Endothelial cell of umbilical vein (primary cell): ENCODE measurements at regions not wholly inside any gene's neighbourhood (a gene's known extent, or its start where the extent isn't known, plus 50 kb on each side); places are given as distances from the start of the nearest gene placed in this dataset.

Experiments used
- JUN ChIP-seq: IDR thresholded peaks from 2 replicates; pipeline ENCODE4 v1.6.1; 2011; ENCODE audit warnings: borderline replicate concordance, low read depth; ENCODE audit not compliant: insufficient read length, insufficient read depth
- POLR2A ChIP-seq: IDR thresholded peaks from 2 replicates; pipeline ENCODE4 v1.6.1; 2012; ENCODE audit warnings: low read depth, mild to moderate bottlenecking, control low read depth, low read length
- TF ChIP-seq, protein P1 (sequence below), 2 donors: IDR thresholded peaks; 1 replicate in 1 of 2; 2 replicates in 1 of 2; pipeline ENCODE4 v1.5.1; 2011; ENCODE audit warnings: low read length in 2 of 2, mild to moderate bottlenecking in 2 of 2, moderate library complexity in 2 of 2, control low read depth in 1 of 2, inconsistent platforms in 1 of 2, low read depth in 1 of 2; ENCODE audit not compliant: insufficient read depth in 1 of 2; ENCODE audit errors: extremely low read depth in 1 of 2

DNA sequence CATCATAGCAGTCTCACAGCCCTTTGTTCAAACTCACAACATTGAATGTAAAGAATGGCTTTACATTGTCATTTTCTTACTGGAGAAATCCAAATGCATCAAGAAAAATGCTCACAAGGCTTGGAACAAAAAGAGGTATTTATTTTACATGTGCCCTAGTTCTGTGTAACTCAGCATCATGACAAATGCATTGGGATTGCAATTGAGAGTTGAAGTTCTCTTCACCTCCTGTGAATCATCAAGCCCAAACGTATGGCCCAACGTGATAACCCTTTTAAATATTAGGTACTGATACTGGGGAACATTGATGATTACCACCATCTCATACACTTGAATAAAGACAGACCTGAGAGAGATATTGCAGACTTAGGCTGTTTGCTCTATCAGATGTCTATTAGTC, 61.6 kb downstream of the GASK1B start:
- TF ChIP-seq POLR2A (no peak), JUN (no peak)
- TF ChIP-seq, protein P1, sequence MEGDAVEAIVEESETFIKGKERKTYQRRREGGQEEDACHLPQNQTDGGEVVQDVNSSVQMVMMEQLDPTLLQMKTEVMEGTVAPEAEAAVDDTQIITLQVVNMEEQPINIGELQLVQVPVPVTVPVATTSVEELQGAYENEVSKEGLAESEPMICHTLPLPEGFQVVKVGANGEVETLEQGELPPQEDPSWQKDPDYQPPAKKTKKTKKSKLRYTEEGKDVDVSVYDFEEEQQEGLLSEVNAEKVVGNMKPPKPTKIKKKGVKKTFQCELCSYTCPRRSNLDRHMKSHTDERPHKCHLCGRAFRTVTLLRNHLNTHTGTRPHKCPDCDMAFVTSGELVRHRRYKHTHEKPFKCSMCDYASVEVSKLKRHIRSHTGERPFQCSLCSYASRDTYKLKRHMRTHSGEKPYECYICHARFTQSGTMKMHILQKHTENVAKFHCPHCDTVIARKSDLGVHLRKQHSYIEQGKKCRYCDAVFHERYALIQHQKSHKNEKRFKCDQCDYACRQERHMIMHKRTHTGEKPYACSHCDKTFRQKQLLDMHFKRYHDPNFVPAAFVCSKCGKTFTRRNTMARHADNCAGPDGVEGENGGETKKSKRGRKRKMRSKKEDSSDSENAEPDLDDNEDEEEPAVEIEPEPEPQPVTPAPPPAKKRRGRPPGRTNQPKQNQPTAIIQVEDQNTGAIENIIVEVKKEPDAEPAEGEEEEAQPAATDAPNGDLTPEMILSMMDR (IDR thresholded peaks at IDR 0.05; ENCODE audit: extremely low read depth in 1 of 2, insufficient read depth in 1 of 2, low read depth in 1 of 2, low read length in 2 of 2), result no peak
